GM10266 (cell line): ENCODE measurements at regions not wholly inside any gene's neighbourhood (a gene's known extent, or its start where the extent isn't known, plus 50 kb on each side); places are given as distances from the start of the nearest gene placed in this dataset.
"Not testable (repeated sequence)": the region's sequence is repeated elsewhere in the genome, so short reads cannot be mapped to it uniquely, and the experiment has no call there.

ENCODE experiments used
- DNase-seq: peaks from one replicate; pipeline ENCODE4 v3.0.0; 2012; ENCODE audit errors: extremely low spot score
- TF ChIP-seq, protein P1 (sequence below): IDR thresholded peaks from 2 replicates; pipeline ENCODE4 v1.5.1; 2012; ENCODE audit warnings: mild to moderate bottlenecking, low read depth; ENCODE audit not compliant: control insufficient read depth, insufficient read depth; ENCODE audit errors: missing control alignments

DNA sequence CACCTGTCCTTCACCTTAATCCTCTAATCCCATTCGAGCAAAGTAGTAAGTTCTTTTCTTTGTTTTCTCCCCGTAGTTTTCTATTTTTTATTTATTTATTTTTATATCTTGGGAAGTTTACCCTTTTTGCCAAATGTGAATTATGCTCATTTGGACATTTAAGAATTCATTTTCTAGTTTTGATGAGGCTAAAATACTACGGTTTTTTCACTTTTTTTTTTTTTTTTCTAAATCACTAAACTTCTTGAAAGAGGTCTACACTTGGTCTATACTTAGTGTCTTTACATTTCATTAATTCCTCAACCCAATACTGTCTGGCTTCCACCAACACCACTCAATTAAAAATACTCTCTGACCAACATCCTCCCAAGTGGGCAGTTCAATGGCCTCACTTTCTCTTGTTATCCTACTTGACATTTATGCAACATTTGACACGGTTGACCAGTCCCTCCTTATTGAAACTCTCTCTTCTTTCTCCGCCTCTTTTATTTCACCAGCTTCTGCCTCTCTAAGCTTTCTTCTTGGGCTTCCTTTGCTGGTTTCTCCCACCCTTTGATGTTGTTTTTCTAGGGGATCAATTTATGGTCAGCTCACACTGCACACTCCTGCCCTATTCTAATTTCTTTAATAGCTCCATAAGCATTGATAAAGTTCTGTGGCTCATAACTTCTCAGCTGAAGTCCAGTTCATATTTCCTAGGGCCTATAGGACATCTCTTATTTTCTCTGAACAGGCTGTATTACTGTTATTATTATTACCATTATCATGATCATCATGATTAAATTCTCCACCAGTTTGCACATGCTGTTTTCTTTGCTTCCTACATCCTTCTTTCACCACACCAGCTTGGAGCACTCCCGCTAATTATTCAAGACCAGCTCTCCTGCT lies 72.6 kb upstream of the CITED2 start:
- no peak for DNase-seq
- TF ChIP-seq, protein P1, sequence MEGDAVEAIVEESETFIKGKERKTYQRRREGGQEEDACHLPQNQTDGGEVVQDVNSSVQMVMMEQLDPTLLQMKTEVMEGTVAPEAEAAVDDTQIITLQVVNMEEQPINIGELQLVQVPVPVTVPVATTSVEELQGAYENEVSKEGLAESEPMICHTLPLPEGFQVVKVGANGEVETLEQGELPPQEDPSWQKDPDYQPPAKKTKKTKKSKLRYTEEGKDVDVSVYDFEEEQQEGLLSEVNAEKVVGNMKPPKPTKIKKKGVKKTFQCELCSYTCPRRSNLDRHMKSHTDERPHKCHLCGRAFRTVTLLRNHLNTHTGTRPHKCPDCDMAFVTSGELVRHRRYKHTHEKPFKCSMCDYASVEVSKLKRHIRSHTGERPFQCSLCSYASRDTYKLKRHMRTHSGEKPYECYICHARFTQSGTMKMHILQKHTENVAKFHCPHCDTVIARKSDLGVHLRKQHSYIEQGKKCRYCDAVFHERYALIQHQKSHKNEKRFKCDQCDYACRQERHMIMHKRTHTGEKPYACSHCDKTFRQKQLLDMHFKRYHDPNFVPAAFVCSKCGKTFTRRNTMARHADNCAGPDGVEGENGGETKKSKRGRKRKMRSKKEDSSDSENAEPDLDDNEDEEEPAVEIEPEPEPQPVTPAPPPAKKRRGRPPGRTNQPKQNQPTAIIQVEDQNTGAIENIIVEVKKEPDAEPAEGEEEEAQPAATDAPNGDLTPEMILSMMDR: no peak

DNA sequence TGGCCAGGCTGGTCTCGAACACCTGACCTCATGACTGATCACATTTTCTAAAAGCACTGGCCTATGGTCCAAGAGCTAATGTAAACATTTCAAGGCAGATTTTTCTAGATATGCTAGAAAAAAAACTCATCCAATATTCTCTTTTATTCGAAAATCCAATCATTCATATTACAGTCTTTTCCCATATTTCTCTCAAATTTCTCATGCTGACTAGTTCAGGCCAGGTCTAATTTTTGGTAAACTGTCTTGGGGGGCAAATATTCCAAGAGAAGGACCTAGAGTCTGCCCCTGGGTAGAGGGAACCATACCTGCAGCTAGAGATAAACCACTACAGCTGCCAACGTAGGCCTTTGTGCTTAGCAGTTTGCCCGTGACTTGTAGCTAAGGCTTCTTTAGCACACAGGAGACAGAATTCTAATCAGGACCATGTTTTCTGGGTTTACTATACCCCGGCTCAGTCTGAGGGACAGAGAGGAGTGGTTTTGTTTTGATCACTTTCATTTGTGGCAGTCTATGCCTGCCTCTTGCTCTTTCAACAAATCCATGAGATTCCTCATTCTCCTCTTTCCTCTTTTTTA lies 71.8 kb upstream of the CITED2 start:
- DNase-seq: no peak
- TF ChIP-seq, protein P1: no peak

DNA sequence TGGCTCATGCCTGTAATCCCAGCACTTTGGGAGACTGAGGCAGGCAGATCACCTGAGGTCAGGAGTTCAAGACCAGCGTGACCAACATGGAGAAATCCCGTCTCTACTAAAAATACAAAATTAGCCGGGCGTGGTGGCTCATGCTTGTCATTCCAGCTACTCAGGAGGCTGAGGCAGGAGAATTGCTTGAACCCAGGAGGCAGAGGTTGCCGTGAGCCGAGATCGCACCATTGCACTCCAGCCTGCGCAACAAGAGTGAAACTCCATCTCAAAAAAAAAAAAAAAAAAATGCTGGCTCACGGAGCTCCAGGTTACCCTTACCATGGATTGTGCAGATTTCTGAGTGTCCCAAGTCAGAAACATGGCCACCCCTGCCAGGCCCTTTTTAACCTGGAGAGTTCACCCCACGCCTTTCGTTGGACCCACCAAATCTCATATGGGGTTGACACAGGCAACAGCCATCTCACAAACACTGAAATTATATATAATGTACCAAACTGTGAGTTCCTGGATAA lies 69.9 kb upstream of the CITED2 start:
- DNase-seq: not testable (repeated sequence)

DNA sequence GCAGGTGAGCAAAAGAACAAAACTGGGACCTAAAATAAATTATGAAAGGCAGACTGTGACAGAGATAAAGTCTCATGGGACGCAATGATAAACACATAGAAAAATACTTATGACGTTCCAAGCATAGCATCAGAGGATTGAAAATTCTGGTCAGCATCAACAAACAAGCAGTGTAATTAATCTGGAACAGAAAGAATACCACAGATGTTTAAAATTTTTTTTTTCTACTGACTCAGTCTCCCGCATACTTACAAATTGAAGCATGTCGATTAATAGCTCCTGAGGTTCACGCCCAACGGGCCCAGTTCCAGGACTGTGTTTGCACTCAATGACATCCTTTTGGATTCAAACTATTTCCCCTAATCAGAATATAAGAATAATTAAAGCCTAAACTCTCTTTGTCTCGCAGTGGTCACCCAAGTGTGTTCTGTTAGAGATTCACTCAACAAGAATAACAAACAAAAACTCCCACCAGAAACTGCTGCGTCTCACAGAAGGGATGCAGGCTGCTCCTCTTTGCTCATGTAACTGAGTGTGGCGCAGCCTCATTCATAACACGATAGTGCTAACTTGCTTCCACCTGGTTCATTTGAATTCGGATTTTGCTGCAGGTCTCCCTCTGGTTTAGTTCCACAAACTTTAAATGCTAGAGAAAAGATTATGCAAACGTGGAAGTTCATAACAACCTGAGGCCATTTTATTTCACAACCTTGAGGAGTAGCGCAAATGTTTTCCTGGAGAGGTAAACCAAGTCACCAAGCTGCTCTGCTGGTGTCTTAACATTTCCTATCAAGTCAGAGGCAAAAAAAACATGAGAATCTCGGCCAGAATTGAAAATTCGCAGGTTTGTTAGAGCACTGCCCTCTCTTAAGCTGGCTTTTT lies 69.0 kb upstream of the CITED2 start:
- DNase-seq: no peak
- TF ChIP-seq, protein P1: no peak

DNA sequence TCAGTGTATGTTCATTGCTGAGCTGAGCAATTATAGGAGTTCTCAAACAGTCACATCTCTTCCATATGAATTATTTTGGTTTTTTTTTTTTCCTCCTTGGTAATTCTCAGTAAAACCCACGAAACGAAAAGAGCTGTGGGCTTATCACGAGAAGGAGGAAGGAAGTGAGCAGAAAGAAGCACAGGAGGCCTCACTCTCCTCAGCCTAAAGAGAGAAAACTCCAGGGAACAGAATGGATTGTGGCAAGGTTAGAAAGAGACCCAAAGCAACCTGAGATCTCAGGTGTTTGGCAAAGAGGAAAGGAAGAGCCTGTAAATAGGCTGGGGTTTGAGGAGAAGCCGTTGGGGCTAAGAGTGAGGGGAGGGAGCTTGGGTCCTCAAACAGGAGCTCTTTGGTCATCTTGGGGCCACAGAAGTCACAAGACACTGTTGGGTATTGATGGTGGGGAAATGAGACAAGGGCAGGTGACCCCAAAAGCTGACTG lies 67.8 kb upstream of the CITED2 start:
- TF ChIP-seq, protein P1: no peak
- DNase-seq: no peak

DNA sequence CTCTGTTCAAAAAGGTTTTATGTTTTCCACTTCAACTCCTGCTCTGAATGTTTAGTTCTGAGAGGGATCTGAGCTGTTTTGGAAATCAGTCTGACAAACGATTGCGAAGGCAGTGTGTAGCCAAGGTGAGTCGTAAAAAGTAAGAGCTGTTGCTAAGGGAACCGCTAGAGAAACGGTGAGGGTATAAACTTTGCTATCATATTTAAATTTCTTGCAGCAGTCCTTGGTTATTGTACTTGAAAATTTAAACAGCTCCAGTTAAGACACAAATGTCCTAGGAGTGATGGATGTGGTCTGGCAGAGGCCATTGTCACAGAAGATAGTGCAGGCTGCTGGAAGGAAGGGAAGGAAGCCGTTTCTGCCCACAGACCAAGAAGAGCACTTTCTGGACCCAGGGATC lies 64.9 kb upstream of the CITED2 start:
- TF ChIP-seq, protein P1: no peak
- DNase-seq: no peak

DNA sequence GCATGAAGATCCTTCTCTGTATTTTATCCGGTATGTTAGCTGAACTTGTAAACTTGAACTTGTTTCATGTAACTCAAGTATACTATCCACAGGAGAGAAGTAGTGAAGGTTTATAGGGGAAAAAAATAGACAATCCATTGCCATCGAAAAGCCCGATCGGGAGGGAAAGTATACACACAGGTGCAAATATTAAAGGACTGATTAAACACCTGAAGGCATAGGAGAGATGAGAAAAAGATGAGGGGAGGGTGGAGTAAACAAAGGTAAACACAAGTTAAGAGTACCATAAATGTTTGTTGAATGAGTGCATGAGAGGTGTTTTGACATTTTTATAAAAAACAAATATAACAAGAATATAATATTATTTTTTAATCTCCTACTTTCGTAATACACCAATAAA lies 64.3 kb upstream of the CITED2 start:
- no peak for DNase-seq
- TF ChIP-seq, protein P1: no peak
